ENCODE measurements at regions not wholly inside any gene's neighbourhood (a gene's known extent, or its start where the extent isn't known, plus 50 kb on each side); places are given as distances from the start of the nearest gene placed in this dataset.

DNA sequence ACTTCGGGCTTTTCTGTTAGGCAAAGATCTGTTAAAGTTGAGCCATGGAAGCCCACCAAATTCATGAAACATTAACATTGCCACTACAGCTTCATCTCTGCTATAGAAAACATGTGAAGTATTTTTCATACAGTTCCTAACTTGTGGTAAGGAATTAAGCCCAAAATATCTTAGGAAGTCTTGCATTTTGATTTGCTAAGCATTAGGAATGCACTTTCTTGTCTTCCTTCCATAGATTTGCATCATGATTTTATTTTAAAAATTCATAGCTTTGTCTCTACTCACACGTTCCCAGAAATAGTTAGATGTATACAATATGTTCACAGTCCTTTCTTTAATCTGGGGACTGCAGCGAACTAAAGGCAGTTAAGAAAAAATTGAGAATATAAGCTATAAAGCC is 325.6 kb downstream of the CENPW start:
- Mint-ChIP-seq H3K9me3 (ENCODE audit: unreplicated experiment) (no peaks in the 10 kb centered on the region), H3K4me1 (ENCODE audit: low read depth, unreplicated experiment) (peaks cover 16% of the 10 kb centered on the region), H3K27me3 (ENCODE audit: low read depth, unreplicated experiment) (no peaks in the 10 kb centered on the region), H3K36me3 (ENCODE audit: low read depth, unreplicated experiment) (no peaks in the 10 kb centered on the region), H3K27ac (ENCODE audit: unreplicated experiment) (no peak overlapping the region), H3K4me3 (ENCODE audit: unreplicated experiment) (no peak overlapping the region)
- FAIRE-seq: no peak
- Histone ChIP-seq H3K27me3 (ENCODE audit: insufficient read depth, low read length) (no peaks in the 10 kb centered on the region), H3K9me3 (ENCODE audit: insufficient read depth, low read depth, low read length) (no peaks in the 10 kb centered on the region), H3K27ac (ENCODE audit: low read depth, low read length) (no peak overlapping the region), H4K20me1 (ENCODE audit: insufficient read depth, low read length) (no peaks in the 10 kb centered on the region), H3K4me2 (ENCODE audit: low read length) (no peak overlapping the region), H3K4me3 (ENCODE audit: insufficient read depth, low read depth, low read length) (no peak overlapping the region), H2AFZ (ENCODE audit: low read depth, low read length) (no peak overlapping the region), H3K9ac (ENCODE audit: low read length) (no peak overlapping the region), H3K79me2 (ENCODE audit: insufficient read depth, low read length) (no peaks in the 10 kb centered on the region), H3K36me3 (ENCODE audit: insufficient read depth, low read length) (no peaks in the 10 kb centered on the region), H3K4me1 (ENCODE audit: insufficient read depth, low read length) (peaks cover 3% of the 10 kb centered on the region)
- TF ChIP-seq, protein P1, sequence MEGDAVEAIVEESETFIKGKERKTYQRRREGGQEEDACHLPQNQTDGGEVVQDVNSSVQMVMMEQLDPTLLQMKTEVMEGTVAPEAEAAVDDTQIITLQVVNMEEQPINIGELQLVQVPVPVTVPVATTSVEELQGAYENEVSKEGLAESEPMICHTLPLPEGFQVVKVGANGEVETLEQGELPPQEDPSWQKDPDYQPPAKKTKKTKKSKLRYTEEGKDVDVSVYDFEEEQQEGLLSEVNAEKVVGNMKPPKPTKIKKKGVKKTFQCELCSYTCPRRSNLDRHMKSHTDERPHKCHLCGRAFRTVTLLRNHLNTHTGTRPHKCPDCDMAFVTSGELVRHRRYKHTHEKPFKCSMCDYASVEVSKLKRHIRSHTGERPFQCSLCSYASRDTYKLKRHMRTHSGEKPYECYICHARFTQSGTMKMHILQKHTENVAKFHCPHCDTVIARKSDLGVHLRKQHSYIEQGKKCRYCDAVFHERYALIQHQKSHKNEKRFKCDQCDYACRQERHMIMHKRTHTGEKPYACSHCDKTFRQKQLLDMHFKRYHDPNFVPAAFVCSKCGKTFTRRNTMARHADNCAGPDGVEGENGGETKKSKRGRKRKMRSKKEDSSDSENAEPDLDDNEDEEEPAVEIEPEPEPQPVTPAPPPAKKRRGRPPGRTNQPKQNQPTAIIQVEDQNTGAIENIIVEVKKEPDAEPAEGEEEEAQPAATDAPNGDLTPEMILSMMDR (IDR thresholded peaks at IDR 0.05; ENCODE audit: insufficient read depth, low read depth, low read length): no peak
- no peak for TF ChIP-seq EZH2 (IDR thresholded peaks at IDR 0.05; ENCODE audit: insufficient read depth, low read length)
- DNase-seq (ENCODE audit: low read depth): no peak

DNA sequence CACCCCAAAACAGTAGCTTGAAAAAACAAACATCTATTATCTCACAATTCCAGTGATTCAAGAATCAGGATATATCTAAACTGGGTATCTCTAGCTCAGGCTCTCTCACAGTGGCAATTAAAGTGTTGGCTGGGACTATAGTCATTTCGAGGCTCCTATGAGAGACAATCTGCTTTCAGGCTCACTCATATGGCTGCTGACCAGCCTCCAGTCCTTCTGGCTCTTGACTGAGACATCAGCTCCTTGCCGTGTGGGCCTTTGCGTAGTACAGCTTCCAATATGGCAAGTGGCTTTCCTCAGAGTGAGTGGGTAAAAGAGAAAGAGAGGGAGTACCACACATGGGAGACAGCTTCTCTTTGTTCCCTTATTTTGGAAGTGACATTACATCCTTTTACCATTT is 327.2 kb downstream of the CENPW start:
- Histone ChIP-seq H3K4me2 (ENCODE audit: low read length) (no peak overlapping the region), H4K20me1 (ENCODE audit: insufficient read depth, low read length) (no peaks in the 10 kb centered on the region), H3K36me3 (ENCODE audit: insufficient read depth, low read length) (no peaks in the 10 kb centered on the region), H3K27ac (ENCODE audit: low read depth, low read length) (no peak overlapping the region), H3K4me1 (ENCODE audit: insufficient read depth, low read length) (peaks cover under 1% of the 10 kb centered on the region), H3K79me2 (ENCODE audit: insufficient read depth, low read length) (no peaks in the 10 kb centered on the region), H3K9ac (ENCODE audit: low read length) (no peak overlapping the region), H3K4me3 (ENCODE audit: insufficient read depth, low read depth, low read length) (no peak overlapping the region), H3K27me3 (ENCODE audit: insufficient read depth, low read length) (no peaks in the 10 kb centered on the region), H2AFZ (ENCODE audit: low read depth, low read length) (no peak overlapping the region), H3K9me3 (ENCODE audit: insufficient read depth, low read depth, low read length) (no peaks in the 10 kb centered on the region)
- Mint-ChIP-seq H3K4me1 (ENCODE audit: low read depth, unreplicated experiment) (peaks cover 3% of the 10 kb centered on the region), H3K27ac (ENCODE audit: unreplicated experiment) (no peak overlapping the region), H3K4me3 (ENCODE audit: unreplicated experiment) (no peak overlapping the region), H3K27me3 (ENCODE audit: low read depth, unreplicated experiment) (no peaks in the 10 kb centered on the region), H3K36me3 (ENCODE audit: low read depth, unreplicated experiment) (no peaks in the 10 kb centered on the region), H3K9me3 (ENCODE audit: unreplicated experiment) (peaks cover 3% of the 10 kb centered on the region)
- no peak for FAIRE-seq
- no peak for DNase-seq (ENCODE audit: low read depth)
- TF ChIP-seq, protein P1 (IDR thresholded peaks at IDR 0.05; ENCODE audit: insufficient read depth, low read depth, low read length): no peak
- TF ChIP-seq EZH2 (IDR thresholded peaks at IDR 0.05; ENCODE audit: insufficient read depth, low read length): no peak

DNA sequence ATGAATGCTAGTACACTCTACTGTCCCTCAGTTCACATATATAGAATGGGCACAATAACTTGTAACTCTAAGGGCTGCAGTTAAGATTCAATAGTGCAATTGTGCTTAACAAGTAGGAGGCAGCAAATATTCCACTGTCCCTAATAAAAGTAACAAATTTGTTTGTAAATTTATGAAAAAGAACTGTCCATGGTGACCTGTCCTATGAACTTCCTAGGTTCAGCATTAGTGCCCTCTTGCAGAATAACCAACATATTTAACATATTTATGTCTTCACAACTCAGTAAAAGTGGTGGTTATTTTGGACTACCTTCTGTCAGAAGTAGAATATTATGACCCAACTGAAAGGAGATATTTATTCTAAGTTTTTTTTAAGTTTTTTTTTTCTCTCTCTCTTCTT is 327.8 kb downstream of the CENPW start:
- Histone ChIP-seq H3K9me3 (ENCODE audit: insufficient read depth, low read depth, low read length) (no peaks in the 10 kb centered on the region), H4K20me1 (ENCODE audit: insufficient read depth, low read length) (no peaks in the 10 kb centered on the region)
- no peak for FAIRE-seq

More for the DNA sequence above, 327.8 kb downstream of the CENPW start:
- H3K36me3 Mint-ChIP-seq (ENCODE audit: low read depth, unreplicated experiment): no peaks in the 10 kb centered on the region
- Histone ChIP-seq H3K27me3 (ENCODE audit: insufficient read depth, low read length) (no peaks in the 10 kb centered on the region), H3K36me3 (ENCODE audit: insufficient read depth, low read length) (no peaks in the 10 kb centered on the region), H3K9ac (ENCODE audit: low read length) (no peak overlapping the region), H3K27ac (ENCODE audit: low read depth, low read length) (no peak overlapping the region), H3K4me1 (ENCODE audit: insufficient read depth, low read length) (no peaks in the 10 kb centered on the region), H2AFZ (ENCODE audit: low read depth, low read length) (no peak overlapping the region), H3K4me2 (ENCODE audit: low read length) (no peak overlapping the region), H3K4me3 (ENCODE audit: insufficient read depth, low read depth, low read length) (no peak overlapping the region), H3K79me2 (ENCODE audit: insufficient read depth, low read length) (no peaks in the 10 kb centered on the region)
- H3K4me3 Mint-ChIP-seq (ENCODE audit: unreplicated experiment): no peak overlapping the region
- TF ChIP-seq, protein P1 (IDR thresholded peaks at IDR 0.05; ENCODE audit: insufficient read depth, low read depth, low read length): no peak
- peaks cover 3% of the 10 kb centered on the region for H3K9me3 Mint-ChIP-seq (ENCODE audit: unreplicated experiment)
- no peaks in the 10 kb centered on the region for H3K27me3 Mint-ChIP-seq (ENCODE audit: low read depth, unreplicated experiment)
- DNase-seq (ENCODE audit: low read depth): no peak
- H3K27ac Mint-ChIP-seq (ENCODE audit: unreplicated experiment): no peak overlapping the region
- peaks cover 2% of the 10 kb centered on the region for H3K4me1 Mint-ChIP-seq (ENCODE audit: low read depth, unreplicated experiment)
